ENCODE measurements at regions not wholly inside any gene's neighbourhood (a gene's known extent, or its start where the extent isn't known, plus 50 kb on each side); places are given as distances from the start of the nearest gene placed in this dataset.
"Not testable (repeated sequence)": the region's sequence is repeated elsewhere in the genome, so short reads cannot be mapped to it uniquely, and the experiment has no call there.

GRCh38 chr12:85574291-85574690 lies 261.9 kb downstream of the RASSF9 start:
- DNase-seq (ENCODE audit: low spot score): no peak

GRCh38 chr12:85575120-85576096 lies 260.8 kb downstream of the RASSF9 start:
- DNase-seq (ENCODE audit: low spot score): peak; percentile 62

- DNase-seq (ENCODE audit: low spot score): no peak
Observed at GRCh38 chr12:85580562-85581168, 255.5 kb downstream of the RASSF9 start.

GRCh38 chr12:85587158-85587557 lies 249.1 kb downstream of the RASSF9 start:
- no peak for DNase-seq (ENCODE audit: low spot score)

- no peak for DNase-seq (ENCODE audit: low spot score)
Observed at GRCh38 chr12:85588221-85588620, 248.0 kb downstream of the RASSF9 start.

GRCh38 chr12:85600841-85601240 lies 235.4 kb downstream of the RASSF9 start:
- no peak for DNase-seq (ENCODE audit: low spot score)

GRCh38 chr12:85603556-85603955 lies 232.7 kb downstream of the RASSF9 start:
- DNase-seq (ENCODE audit: low spot score): no peak

GRCh38 chr12:85606455-85606854 lies 229.8 kb downstream of the RASSF9 start:
- DNase-seq (ENCODE audit: low spot score): no peak

- no peak for DNase-seq (ENCODE audit: low spot score)
Observed at GRCh38 chr12:85609778-85610177, 226.4 kb downstream of the RASSF9 start.

- DNase-seq (ENCODE audit: low spot score): no peak
Observed at GRCh38 chr12:85610194-85610593, 226.0 kb downstream of the RASSF9 start.

- DNase-seq (ENCODE audit: low spot score): no peak
Observed at GRCh38 chr12:85616201-85616600, 220.0 kb downstream of the RASSF9 start.

- no peak for DNase-seq (ENCODE audit: low spot score)
Observed at GRCh38 chr12:85617307-85618091, 218.7 kb downstream of the RASSF9 start.

- DNase-seq (ENCODE audit: low spot score): no peak
Observed at GRCh38 chr12:85621041-85621440, 215.2 kb downstream of the RASSF9 start.

- DNase-seq (ENCODE audit: low spot score): no peak
Observed at GRCh38 chr12:85623763-85624162, 212.4 kb downstream of the RASSF9 start.

GRCh38 chr12:85625467-85625866 lies 210.7 kb downstream of the RASSF9 start:
- DNase-seq (ENCODE audit: low spot score): no peak

- DNase-seq (ENCODE audit: low spot score): peak; percentile 55
Observed at GRCh38 chr12:85626001-85626783, 210.0 kb downstream of the RASSF9 start.

- no peak for DNase-seq (ENCODE audit: low spot score)
Observed at GRCh38 chr12:85626784-85627171, 209.4 kb downstream of the RASSF9 start.

- no peak for DNase-seq (ENCODE audit: low spot score)
Observed at GRCh38 chr12:85627584-85627983, 208.6 kb downstream of the RASSF9 start.

- DNase-seq (ENCODE audit: low spot score): not testable (repeated sequence)
Observed at GRCh38 chr12:85628562-85628961, 207.6 kb downstream of the RASSF9 start.

- DNase-seq (ENCODE audit: low spot score): no peak
Observed at GRCh38 chr12:85630851-85631250, 205.4 kb downstream of the RASSF9 start.

GRCh38 chr12:85632390-85632789 lies 203.8 kb downstream of the RASSF9 start:
- DNase-seq (ENCODE audit: low spot score): no peak

GRCh38 chr12:85633491-85633890 lies 202.7 kb downstream of the RASSF9 start:
- no peak for DNase-seq (ENCODE audit: low spot score)
